Vagina (tissue), 2 donors: ENCODE measurements at regions not wholly inside any gene's neighbourhood (a gene's known extent, or its start where the extent isn't known, plus 50 kb on each side); places are given as distances from the start of the nearest gene placed in this dataset.

Source experiments
- DNase-seq, 2 donors: peaks; one replicate each; pipeline ENCODE4 v3.0.0-alpha.2; 2017; ENCODE audit errors: extremely low spot score in 2 of 2
- H3K27ac ChIP-seq: fragments of 200-600 bp; sonication (generic); one replicate; pipeline ENCODE4 v1.5.1; 2019
- H3K27me3 ChIP-seq: fragments of 200-600 bp; sonication (generic); one replicate; pipeline ENCODE4 v1.5.1; 2019
- H3K36me3 ChIP-seq, 2 donors: fragments of 200-600 bp; sonication (generic); one replicate each; pipeline ENCODE4 v1.5.1; 2017 to 2019
- H3K4me1 ChIP-seq: fragments of 200-600 bp; sonication (generic); one replicate; pipeline ENCODE4 v1.5.1; 2019
- H3K4me3 ChIP-seq, 2 donors: fragments of 200-600 bp; sonication (generic); 1 replicate in 1 of 2; 2 replicates in 1 of 2; pipeline ENCODE4 v1.5.1; 2016 to 2019
- H3K9me3 ChIP-seq: fragments of 200-600 bp; sonication (generic); one replicate; pipeline ENCODE4 v1.5.1; 2019
- POLR2A ChIP-seq, 2 donors: fragments of 450-650 bp; IDR thresholded peaks; one replicate each; pipeline ENCODE4 v1.6.1; 2017; ENCODE audit warnings: antibody characterized with exemption in 2 of 2, mild to moderate bottlenecking in 2 of 2, moderate library complexity in 2 of 2
- POLR2AphosphoS5 ChIP-seq, 2 donors: sonication (generic); formaldehyde crosslinking; IDR thresholded peaks; one replicate each; pipeline ENCODE4 v1.9.0; 2017; ENCODE audit warnings: antibody characterized with exemption in 2 of 2, mild to moderate bottlenecking in 2 of 2, low read depth in 1 of 2; ENCODE audit not compliant: insufficient read depth in 1 of 2
- intact Hi-C: fragments of 100-400 bp; cut with DNase I; formaldehyde crosslinking; loops from one replicate; pipeline ENCODE4 v1.15.1; 2023
- TF ChIP-seq, protein P1 (sequence below), 3 experiments: fragments of 450-650 bp in 2 of 3; fragments of 200-600 bp in 1 of 3; sonication (generic) in 1 of 3; IDR thresholded peaks; one replicate each; pipeline ENCODE4 v1.5.1; 2017 to 2019; ENCODE audit warnings: antibody characterized with exemption in 3 of 3, mild to moderate bottlenecking in 2 of 3, moderate library complexity in 2 of 3

DNA sequence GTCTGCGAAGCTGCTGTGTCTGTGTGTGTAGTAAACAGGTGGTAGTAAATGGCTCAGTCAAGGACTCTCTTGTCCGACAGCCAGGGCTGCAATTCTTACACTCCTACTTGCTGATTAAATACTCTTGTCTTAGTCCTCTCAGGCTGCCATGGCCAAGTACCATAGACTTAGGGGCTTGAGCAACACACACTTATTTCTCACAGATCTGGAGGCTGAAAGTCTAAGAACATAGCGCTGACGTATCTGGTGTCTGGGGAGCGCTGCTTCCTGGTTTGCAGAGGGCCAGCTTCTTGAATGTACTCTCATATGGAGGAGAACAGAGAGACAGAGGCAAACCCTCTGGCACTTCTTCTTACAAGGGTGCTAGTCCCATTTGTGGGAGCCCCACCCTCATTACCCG lies 411.0 kb downstream of the MED10 start:
- Histone ChIP-seq H3K9me3 (no peaks in the 10 kb centered on the region), H3K27me3 (no peaks in the 10 kb centered on the region), H3K4me3 (no peak overlapping the region), H3K36me3 (no peaks in the 10 kb centered on the region), H3K27ac (no peak overlapping the region), H3K4me1 (no peaks in the 10 kb centered on the region)
- DNase-seq = no peak
- intact Hi-C loops = no loop called here
- TF ChIP-seq POLR2AphosphoS5 (IDR thresholded peaks at IDR 0.05; ENCODE audit: insufficient read depth in 1 of 2, low read depth in 1 of 2) (no peak), POLR2A (IDR thresholded peaks at IDR 0.05) (no peak)
- TF ChIP-seq, protein P1, sequence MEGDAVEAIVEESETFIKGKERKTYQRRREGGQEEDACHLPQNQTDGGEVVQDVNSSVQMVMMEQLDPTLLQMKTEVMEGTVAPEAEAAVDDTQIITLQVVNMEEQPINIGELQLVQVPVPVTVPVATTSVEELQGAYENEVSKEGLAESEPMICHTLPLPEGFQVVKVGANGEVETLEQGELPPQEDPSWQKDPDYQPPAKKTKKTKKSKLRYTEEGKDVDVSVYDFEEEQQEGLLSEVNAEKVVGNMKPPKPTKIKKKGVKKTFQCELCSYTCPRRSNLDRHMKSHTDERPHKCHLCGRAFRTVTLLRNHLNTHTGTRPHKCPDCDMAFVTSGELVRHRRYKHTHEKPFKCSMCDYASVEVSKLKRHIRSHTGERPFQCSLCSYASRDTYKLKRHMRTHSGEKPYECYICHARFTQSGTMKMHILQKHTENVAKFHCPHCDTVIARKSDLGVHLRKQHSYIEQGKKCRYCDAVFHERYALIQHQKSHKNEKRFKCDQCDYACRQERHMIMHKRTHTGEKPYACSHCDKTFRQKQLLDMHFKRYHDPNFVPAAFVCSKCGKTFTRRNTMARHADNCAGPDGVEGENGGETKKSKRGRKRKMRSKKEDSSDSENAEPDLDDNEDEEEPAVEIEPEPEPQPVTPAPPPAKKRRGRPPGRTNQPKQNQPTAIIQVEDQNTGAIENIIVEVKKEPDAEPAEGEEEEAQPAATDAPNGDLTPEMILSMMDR (IDR thresholded peaks at IDR 0.05) = no peak

DNA sequence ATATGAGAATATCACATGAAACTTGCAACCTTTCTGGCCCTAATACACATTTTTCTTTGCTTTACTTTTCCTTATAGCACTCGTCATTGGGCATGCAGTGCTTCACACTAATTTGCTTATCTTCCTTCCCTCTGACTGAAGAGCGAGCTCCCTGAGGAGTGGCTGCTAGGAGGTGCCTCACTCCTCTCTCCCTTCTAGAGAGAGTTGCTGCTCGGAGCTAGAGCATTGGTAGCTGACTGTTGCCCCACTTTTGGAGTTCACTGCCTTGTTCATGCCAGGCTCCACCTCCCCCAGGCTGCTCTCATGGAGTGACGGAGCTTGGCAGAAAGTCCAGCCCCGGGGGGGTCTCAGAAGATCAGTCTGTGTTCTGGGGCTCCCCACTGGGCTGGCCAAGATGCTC lies 413.2 kb downstream of the MED10 start:
- TF ChIP-seq, protein P1 (IDR thresholded peaks at IDR 0.05) = no peak
- DNase-seq = peak in 1 of 2 donors; percentile 37

DNA sequence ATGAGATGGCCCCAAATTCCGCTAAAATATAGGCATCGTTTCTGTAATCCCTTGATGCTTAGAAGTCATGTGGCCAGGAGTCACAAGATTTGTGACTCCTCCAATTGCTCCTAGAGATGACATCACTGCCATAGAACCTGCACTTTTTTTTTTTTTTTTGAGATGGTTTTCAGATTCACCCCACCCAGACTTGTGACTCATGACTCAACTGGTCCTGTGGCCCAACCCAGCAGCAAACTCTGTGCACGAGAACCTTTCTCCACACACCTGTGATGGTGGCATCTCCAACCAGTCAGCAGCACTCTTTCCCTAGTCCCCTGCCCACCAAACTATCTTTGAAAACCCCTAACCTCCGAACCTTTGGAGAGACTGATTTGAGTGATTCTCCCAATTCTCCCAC lies 414.0 kb downstream of the MED10 start:
- H3K27ac ChIP-seq = no peak overlapping the region
- TF ChIP-seq POLR2A (IDR thresholded peaks at IDR 0.05) = no peak
- no peak for TF ChIP-seq POLR2AphosphoS5 (IDR thresholded peaks at IDR 0.05; ENCODE audit: insufficient read depth in 1 of 2, low read depth in 1 of 2)
- TF ChIP-seq, protein P1 (IDR thresholded peaks at IDR 0.05) = no peak
- no peaks in the 10 kb centered on the region for H3K9me3 ChIP-seq

More for the DNA sequence above, 413.2 kb downstream of the MED10 start:
- H3K27ac ChIP-seq = no peak overlapping the region
- no peaks in the 10 kb centered on the region for H3K36me3 ChIP-seq
- no peaks in the 10 kb centered on the region for H3K9me3 ChIP-seq
- no peaks in the 10 kb centered on the region for H3K4me1 ChIP-seq
- no peak overlapping the region for H3K4me3 ChIP-seq
- intact Hi-C loops = no loop called here
- H3K27me3 ChIP-seq = no peaks in the 10 kb centered on the region

DNA sequence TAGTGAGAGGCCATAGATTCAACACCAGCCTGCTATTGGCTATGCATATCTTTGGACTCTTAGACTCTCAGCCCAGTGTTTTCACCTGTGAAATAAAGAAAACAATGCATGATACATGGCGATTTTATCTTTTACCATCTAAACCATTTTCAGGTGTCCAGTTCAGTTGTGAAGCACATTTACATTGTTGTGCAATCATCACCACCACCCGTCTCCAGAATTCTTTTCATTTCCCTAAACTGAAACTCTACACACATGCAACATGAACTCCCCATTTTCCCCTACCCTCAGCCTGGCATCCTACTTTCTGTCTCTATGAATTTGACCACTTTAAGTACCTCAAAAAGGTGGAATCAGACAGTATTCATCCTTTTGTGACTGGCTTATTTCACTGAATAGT lies 420.6 kb downstream of the MED10 start:
- Histone ChIP-seq H3K27me3 (no peaks in the 10 kb centered on the region), H3K9me3 (no peaks in the 10 kb centered on the region), H3K4me3 (no peak overlapping the region), H3K4me1 (no peaks in the 10 kb centered on the region), H3K36me3 (no peaks in the 10 kb centered on the region), H3K27ac (no peak overlapping the region)
- peak in 1 of 2 donors; percentile 16 for DNase-seq
- intact Hi-C loops = no loop called here
- TF ChIP-seq POLR2A (IDR thresholded peaks at IDR 0.05) = no peak
- TF ChIP-seq, protein P1 (IDR thresholded peaks at IDR 0.05) = no peak
- TF ChIP-seq POLR2AphosphoS5 (IDR thresholded peaks at IDR 0.05; ENCODE audit: insufficient read depth in 1 of 2, low read depth in 1 of 2) = no peak

More for the DNA sequence above, 414.0 kb downstream of the MED10 start:
- Histone ChIP-seq H3K27me3 (no peaks in the 10 kb centered on the region), H3K4me1 (no peaks in the 10 kb centered on the region), H3K4me3 (no peak overlapping the region), H3K36me3 (no peaks in the 10 kb centered on the region)
- intact Hi-C loops = no loop called here
- no peak for DNase-seq

DNA sequence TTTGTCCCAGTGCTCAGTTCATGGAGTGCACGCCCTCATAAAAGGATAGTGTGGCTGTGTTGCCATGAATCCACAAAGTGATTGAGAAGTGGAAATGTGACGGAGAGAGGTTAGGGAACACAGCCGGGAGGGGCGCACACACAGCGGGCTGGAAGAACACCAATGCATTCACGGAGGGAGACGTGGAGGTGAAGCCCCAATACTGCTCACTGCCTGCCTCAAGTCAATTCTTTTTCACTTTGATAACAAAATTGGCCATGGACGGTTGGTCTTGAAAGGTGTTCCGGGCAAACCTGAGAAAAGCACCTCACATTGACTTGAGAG lies 424.1 kb downstream of the MED10 start:
- H3K36me3 ChIP-seq = no peaks in the 10 kb centered on the region

More for the DNA sequence above, 424.1 kb downstream of the MED10 start:
- H3K27me3 ChIP-seq = no peaks in the 10 kb centered on the region
- intact Hi-C loops = no loop called here
- peak; percentile 29 to 67 for DNase-seq
- H3K4me1 ChIP-seq = no peaks in the 10 kb centered on the region
- no peaks in the 10 kb centered on the region for H3K9me3 ChIP-seq
- TF ChIP-seq POLR2A (IDR thresholded peaks at IDR 0.05) (no peak), POLR2AphosphoS5 (IDR thresholded peaks at IDR 0.05; ENCODE audit: insufficient read depth in 1 of 2, low read depth in 1 of 2) (no peak)
- TF ChIP-seq, protein P1 (IDR thresholded peaks at IDR 0.05) = no peak
- no peak overlapping the region for H3K4me3 ChIP-seq
- no peak overlapping the region for H3K27ac ChIP-seq
